SH-SY5Y (cell line): ENCODE measurements at regions not wholly inside any gene's neighbourhood (a gene's known extent, or its start where the extent isn't known, plus 50 kb on each side); places are given as distances from the start of the nearest gene placed in this dataset.

ENCODE experiments used
- GATA2 ChIP-seq: IDR thresholded peaks from 2 replicates; pipeline ENCODE4 v1.6.1; 2011; ENCODE audit warnings: mild to moderate bottlenecking, low read depth, low read length
- GATA3 ChIP-seq: IDR thresholded peaks from 2 replicates; pipeline ENCODE4 v1.6.1; 2011; ENCODE audit warnings: low read depth, mild to moderate bottlenecking, low read length, moderate library complexity

DNA sequence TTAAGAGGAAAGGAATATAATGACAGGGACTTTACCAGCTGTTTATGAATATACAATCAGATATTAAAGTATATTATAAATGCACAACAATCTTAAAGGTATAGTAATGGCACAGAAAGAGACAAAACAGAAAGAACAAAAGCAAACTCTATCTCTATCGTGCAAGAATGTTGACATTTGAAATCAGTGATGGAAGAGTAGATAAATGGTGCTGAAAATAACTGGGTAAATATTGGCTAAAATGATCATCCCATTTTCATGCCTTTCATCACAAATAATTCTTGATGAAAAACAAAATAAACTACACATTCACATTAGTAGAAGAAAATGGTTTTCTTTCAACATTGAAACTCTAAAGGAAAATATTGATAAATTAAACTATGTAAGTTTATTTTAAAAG lies 495.9 kb downstream of the IRS1 start:
- TF ChIP-seq GATA2 (no peak), GATA3 (no peak)
